ENCODE measurements at regions not wholly inside any gene's neighbourhood (a gene's known extent, or its start where the extent isn't known, plus 50 kb on each side); places are given as distances from the start of the nearest gene placed in this dataset.
"Not testable (repeated sequence)": the region's sequence is repeated elsewhere in the genome, so short reads cannot be mapped to it uniquely, and the experiment has no call there.

DNA sequence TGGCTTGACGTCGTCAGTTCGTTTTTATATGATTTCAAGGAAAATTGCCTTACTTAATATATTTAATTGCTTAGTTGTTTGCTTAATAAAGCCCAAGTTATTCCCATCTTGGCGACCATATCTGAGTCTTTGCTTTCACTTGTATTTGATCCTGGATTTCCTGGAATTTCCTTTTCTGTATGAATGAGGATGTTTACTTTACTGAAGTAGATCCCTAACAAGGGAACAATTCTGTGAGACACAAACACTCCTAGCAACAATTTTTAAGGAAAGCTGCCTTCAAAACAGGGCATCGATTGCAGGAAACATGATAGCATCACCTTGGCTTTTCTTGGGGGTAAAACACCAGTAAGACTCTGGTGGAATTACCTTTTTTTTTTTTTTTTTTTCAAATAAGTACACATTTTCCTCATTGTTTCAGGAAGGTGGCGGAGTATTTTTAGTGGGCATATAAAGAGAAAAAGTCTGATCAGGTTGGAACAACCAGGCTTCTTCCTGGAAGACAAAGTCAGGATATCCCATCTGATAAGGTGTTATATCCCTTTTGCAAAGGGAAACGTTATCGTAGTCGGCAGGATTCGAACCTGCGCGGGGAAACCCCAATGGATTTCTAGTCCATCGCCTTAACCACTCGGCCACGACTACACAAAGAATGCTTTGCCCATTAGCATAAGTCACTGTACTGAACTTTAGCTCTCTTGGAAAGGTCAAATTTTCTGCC, 68.5 kb upstream of the ZNF184 start:
- TF ChIP-seq, protein P1, sequence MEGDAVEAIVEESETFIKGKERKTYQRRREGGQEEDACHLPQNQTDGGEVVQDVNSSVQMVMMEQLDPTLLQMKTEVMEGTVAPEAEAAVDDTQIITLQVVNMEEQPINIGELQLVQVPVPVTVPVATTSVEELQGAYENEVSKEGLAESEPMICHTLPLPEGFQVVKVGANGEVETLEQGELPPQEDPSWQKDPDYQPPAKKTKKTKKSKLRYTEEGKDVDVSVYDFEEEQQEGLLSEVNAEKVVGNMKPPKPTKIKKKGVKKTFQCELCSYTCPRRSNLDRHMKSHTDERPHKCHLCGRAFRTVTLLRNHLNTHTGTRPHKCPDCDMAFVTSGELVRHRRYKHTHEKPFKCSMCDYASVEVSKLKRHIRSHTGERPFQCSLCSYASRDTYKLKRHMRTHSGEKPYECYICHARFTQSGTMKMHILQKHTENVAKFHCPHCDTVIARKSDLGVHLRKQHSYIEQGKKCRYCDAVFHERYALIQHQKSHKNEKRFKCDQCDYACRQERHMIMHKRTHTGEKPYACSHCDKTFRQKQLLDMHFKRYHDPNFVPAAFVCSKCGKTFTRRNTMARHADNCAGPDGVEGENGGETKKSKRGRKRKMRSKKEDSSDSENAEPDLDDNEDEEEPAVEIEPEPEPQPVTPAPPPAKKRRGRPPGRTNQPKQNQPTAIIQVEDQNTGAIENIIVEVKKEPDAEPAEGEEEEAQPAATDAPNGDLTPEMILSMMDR (IDR thresholded peaks at IDR 0.05; ENCODE audit: low read depth, low read length, missing control alignments): no peak
- H3K4me3 ChIP-seq (replicated peaks; ENCODE audit: low read depth, low read length): no peak overlapping the region
- DNase-seq (ENCODE audit: extremely low read depth, low read depth): no peak

DNA sequence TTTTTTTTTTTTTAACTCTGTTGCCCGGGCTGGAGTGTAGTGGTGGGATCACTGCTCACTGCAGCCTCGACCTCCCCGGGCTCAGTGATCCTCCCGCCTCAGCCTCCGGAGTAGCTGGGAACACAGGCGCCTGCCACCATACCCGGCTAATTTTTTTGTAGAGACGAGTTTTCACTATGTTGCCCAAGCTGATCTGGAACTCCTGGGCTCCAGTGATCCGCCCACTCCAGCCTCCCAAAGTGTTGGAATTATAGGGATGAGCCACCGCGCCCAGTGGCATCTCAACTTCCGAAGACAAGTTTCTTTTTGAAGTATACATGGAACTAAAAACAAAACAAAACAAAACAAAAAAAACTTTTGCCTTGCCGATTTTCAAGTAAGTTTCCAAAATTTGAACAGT, 66.6 kb upstream of the ZNF184 start:
- TF ChIP-seq, protein P1 (IDR thresholded peaks at IDR 0.05; ENCODE audit: low read depth, low read length, missing control alignments): no peak
- H3K4me3 ChIP-seq (replicated peaks; ENCODE audit: low read depth, low read length): no peak overlapping the region
- no peak for DNase-seq (ENCODE audit: extremely low read depth, low read depth)

DNA sequence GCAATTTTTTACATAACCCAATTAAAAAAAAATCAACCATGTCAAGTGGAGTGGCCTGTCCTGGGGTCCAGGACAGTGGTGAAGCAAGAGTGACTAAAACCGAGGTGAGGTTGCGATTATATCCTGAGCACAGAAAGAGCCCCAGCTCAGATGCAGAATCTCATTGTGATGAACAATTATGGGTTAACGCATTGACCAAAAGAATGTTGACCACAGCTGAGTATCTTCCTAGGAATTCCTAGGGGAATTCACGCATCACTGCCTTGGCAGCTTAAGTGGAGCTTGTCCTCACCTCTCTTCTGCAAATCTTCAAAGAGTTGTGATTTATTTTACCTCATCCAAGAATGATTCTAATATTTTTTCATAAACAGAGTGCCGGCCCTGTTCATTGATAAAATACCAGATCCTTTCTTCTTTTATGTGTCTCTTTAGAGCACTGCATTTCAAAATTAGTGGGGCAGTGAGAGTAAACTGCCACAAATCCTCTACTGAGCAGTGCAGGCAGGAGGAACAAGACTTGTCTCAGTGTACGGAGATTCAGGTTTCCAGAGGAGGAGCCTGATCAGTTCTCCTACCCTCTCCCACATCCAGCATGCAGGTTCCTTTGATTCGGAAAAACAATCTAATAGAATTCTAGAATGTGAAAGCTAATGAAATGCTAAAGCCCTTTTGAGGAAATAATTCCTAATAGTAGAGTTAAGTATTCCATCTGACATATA, 60.1 kb upstream of the ZNF184 start:
- TF ChIP-seq, protein P1 (IDR thresholded peaks at IDR 0.05; ENCODE audit: low read depth, low read length, missing control alignments): no peak
- DNase-seq (ENCODE audit: extremely low read depth, low read depth): no peak

DNA sequence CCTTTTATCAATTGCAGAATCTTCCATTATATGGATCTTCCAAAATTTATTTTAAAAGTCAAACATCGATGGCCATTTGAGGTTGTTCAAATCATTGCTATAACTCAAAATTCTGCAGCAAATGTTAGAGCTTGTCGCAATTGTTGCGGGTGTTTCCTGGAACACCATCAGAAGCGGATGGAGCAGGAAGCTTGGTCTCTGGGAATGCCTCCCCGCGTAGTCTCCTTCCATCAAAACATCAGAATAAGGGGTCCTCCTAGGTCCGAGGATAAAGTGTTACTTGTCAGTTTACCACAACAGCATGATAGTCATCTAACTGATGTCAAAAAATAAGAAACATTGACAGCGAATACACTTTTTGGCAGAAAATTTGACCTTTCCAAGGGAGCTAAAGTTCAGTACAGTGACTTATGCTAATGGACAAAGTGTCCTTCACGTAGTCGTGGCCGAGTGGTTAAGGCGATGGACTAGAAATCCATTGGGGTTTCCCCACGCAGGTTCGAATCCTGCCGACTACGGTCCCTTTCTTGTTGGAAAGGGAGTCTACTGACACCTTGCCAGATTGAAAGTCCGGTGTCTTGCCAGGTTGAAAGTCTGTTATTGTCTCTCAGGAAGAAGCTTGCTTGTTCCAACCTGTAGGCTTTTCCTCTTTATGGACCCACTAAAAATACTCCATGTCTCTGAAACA, 59.0 kb upstream of the ZNF184 start:
- TF ChIP-seq, protein P1 (IDR thresholded peaks at IDR 0.05; ENCODE audit: low read depth, low read length, missing control alignments): no peak
- no peak overlapping the region for H3K4me3 ChIP-seq (replicated peaks; ENCODE audit: low read depth, low read length)
- DNase-seq (ENCODE audit: extremely low read depth, low read depth): no peak

More for the DNA sequence above, 60.1 kb upstream of the ZNF184 start:
- no peak overlapping the region for H3K4me3 ChIP-seq (replicated peaks; ENCODE audit: low read depth, low read length)

DNA sequence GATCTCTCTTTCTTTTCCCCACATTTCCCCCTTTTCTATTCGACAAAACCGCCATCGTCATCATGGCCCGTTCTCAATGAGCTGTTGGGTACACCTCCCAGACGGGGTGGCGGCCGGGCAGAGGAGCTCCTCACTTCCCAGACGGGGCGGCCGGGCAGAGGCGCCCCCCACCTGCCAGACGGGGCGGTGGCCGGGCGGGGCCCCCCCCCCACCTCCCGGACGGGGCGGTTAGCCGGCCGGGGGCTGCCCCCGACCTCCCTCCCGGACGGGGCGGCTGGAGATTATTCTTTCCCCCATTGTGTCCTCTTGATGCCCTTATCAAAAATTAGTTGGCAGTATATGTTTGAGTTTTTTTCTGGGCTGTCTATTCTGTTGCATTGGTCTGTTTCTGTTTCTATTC, 56.9 kb upstream of the ZNF184 start:
- not testable (repeated sequence) for H3K4me3 ChIP-seq (replicated peaks; ENCODE audit: low read depth, low read length); DNase-seq (ENCODE audit: extremely low read depth, low read depth)

DNA sequence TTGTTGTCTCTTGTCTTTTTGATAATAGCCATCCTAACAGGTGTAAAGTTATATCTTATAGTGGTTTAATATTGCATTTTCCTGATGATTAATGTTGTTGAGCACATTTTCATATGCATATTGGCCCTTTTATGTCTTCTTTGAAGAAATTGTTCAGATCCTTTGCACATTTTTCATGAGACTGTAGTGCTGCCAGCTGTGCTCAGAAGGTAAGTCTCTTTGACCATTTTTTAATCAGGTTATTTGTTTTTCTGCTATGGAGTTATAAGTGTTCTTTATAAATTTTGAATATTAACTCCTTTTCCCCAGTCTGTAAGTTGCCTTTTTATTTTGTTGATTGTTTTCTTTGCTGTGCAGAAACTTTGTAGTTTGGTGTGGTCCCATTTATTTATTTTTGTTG, 55.8 kb upstream of the ZNF184 start:
- TF ChIP-seq, protein P1 (IDR thresholded peaks at IDR 0.05; ENCODE audit: low read depth, low read length, missing control alignments): no peak
- H3K4me3 ChIP-seq (replicated peaks; ENCODE audit: low read depth, low read length): no peak overlapping the region
- DNase-seq (ENCODE audit: extremely low read depth, low read depth): no peak

All from HFF-Myc (cell line).